HFFc6 (cell line): ENCODE measurements at regions not wholly inside any gene's neighbourhood (a gene's known extent, or its start where the extent isn't known, plus 50 kb on each side); places are given as distances from the start of the nearest gene placed in this dataset.

Experiments used
- DNase-seq: peaks from one replicate; pipeline ENCODE4 v3.0.0-alpha.2; 2018
- H3K27ac Mint-ChIP-seq: 2 replicates; pipeline ENCODE4 v1.8.0; 2020; ENCODE audit warnings: mild to moderate bottlenecking, mixed read lengths
- H3K27me3 Mint-ChIP-seq: 2 replicates; pipeline ENCODE4 v1.8.0; 2021; ENCODE audit warnings: mild to moderate bottlenecking, moderate library complexity, mixed read lengths; ENCODE audit not compliant: insufficient read depth
- H3K36me3 Mint-ChIP-seq: 2 replicates; pipeline ENCODE4 v1.8.0; 2021; ENCODE audit warnings: low read depth, mixed read lengths
- H3K4me1 Mint-ChIP-seq: 2 replicates; pipeline ENCODE4 v1.8.0; 2020; ENCODE audit warnings: low read depth, mixed read lengths
- H3K4me3 Mint-ChIP-seq: 2 replicates; pipeline ENCODE4 v1.8.0; 2020; ENCODE audit warnings: mild to moderate bottlenecking, moderate library complexity, mixed read lengths
- H3K9me3 Mint-ChIP-seq: 2 replicates; pipeline ENCODE4 v1.8.0; 2020; ENCODE audit warnings: mild to moderate bottlenecking, mixed read lengths
- CTCF ChIP-seq: fragments of 200-600 bp; sonication (generic); IDR thresholded peaks from 2 replicates; pipeline ENCODE4 v1.5.0; 2021; ENCODE audit warnings: antibody characterized with exemption, mild to moderate bottlenecking

DNA sequence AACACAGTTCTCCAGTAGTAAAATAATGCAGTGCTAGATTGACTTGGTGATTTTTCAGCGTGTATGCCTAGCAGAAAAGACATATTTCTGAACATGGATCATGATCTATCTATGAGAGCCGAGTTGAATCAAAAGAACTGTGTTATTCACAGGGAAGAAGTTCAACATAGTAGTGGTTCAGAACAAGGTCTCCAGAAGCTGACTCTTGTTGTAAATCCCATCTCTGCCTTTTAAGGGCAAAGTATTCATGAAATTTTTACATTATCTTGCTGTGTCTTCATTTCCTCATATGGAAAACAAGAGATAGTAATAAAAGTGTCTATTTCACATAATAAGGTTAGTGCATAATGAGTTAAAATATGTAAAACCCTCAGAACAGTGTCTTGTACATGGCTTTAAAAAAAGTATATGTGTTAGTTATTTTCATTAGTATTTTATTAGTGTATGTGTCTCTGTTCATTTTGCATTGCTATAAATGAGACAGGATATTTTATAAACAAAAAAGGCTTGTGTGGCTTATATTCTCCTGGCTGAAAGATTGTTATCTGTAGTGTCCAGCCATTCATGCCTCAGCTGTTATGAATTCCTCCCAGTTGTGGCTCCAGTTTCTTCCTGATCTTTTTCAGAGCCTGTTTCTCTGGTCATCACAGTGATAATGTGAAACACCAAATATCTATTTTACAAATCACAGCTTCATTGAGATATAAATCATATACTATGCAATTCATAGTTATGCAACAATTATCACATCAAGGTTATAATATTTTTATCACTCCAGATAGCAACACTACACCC is 1351.2 kb downstream of the STIM2 start:
- Mint-ChIP-seq H3K4me3 (no peak overlapping the region), H3K27ac (peak overlapping the region; percentile 61; the same call in 1 of the 2 replicates), H3K36me3 (peaks cover 5% of the 10 kb centered on the region), H3K9me3 (no peaks in the 10 kb centered on the region), H3K27me3 (no peaks in the 10 kb centered on the region), H3K4me1 (peaks cover 38% of the 10 kb centered on the region)
- no peak for TF ChIP-seq CTCF
- peak; percentile 64 for DNase-seq

DNA sequence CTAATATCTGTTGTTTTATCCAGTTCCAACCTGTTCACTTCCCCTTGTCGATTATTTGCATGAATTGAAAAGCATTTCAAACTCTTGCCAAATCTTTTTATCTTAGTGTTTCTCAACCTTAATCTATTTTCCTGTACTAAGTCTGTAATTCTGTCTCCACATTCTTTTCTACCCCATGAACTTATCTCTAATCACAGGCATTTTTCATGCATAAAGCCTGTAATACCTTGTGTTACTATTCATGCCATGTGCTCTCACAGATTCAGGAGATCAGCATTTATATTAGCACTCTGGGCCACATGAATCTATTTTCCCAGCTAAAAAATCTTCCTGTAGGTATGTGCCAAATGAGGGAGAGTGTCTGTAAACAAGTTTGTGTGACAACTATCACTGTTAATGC is 1360.9 kb downstream of the STIM2 start:
- no peak overlapping the region for H3K4me3 Mint-ChIP-seq
- no peaks in the 10 kb centered on the region for H3K36me3 Mint-ChIP-seq
- peaks cover 2% of the 10 kb centered on the region; the same call in 1 of the 2 replicates for H3K27me3 Mint-ChIP-seq
- TF ChIP-seq CTCF, result no peak
- no peaks in the 10 kb centered on the region for H3K9me3 Mint-ChIP-seq
- DNase-seq, result no peak
- H3K4me1 Mint-ChIP-seq, result peaks cover 46% of the 10 kb centered on the region
- H3K27ac Mint-ChIP-seq, result no peak overlapping the region

GRCh38 chr4:28225050-28225449 is 1364.4 kb downstream of the STIM2 start:
- peak; percentile 34 for DNase-seq

DNA sequence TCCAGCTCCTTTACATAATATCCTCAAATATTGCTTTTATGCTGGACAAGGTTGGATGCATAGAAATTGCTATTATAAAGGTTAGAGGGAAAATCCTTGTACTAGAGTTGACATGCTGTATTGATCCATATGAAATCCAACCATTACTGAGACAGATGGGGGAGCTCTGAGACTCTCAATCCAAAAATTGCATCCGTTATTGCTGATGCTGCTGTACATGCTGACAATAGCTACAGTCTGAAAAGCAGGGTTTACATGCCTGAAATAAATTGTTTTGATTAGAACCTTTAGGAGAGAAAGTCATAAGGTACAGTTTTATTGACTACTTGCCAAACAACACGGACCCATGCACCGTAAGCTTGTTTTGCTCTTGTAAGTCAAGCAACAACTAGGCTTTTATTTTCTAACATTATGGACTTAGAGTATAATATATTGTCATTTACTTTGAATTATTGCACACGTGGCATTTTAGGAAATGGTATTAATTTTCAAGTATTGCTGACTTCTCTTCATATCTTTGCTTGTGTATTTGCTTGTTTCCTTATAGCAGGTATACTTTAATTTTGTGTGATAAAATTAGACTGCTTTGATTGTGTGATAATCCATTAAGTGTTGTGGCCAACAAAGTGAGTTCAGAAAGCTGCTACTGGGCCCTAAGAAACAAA is 1365.2 kb downstream of the STIM2 start:
- H3K9me3 Mint-ChIP-seq, result no peaks in the 10 kb centered on the region
- peaks cover 85% of the 10 kb centered on the region for H3K4me1 Mint-ChIP-seq
- DNase-seq, result no peak
- no peaks in the 10 kb centered on the region for H3K27me3 Mint-ChIP-seq
- no peak for TF ChIP-seq CTCF
- no peak overlapping the region for H3K27ac Mint-ChIP-seq
- H3K36me3 Mint-ChIP-seq, result no peaks in the 10 kb centered on the region
- no peak overlapping the region for H3K4me3 Mint-ChIP-seq

More at GRCh38 chr4:28225050-28225449, 1364.4 kb downstream of the STIM2 start:
- H3K9me3 Mint-ChIP-seq, result no peaks in the 10 kb centered on the region
- H3K27me3 Mint-ChIP-seq, result peaks cover 2% of the 10 kb centered on the region; the same call in 1 of the 2 replicates
- no peaks in the 10 kb centered on the region for H3K36me3 Mint-ChIP-seq
- H3K4me1 Mint-ChIP-seq, result peaks cover 81% of the 10 kb centered on the region
- H3K27ac Mint-ChIP-seq, result no peak overlapping the region
- no peak overlapping the region for H3K4me3 Mint-ChIP-seq
- TF ChIP-seq CTCF, result peak; percentile 73

DNA sequence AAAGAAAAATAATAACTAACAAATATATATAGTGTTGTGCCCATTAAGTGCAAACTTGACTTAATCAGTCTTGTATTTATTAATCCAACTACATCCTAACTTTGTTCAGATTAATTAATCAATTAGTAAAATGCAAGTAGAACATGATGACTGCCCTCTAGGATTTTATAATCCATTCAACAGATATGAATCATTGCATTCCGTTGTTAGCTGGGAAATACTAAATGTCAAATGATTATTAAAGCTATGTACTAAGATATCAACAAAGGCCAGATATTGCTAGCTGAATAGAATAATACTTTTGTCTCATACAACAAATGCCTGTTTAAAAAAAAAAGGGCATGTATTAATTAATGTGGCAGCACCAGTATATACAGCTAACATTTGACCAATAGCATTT is 1366.3 kb downstream of the STIM2 start:
- no peak overlapping the region for H3K4me3 Mint-ChIP-seq
- peaks cover 77% of the 10 kb centered on the region for H3K4me1 Mint-ChIP-seq
- DNase-seq, result no peak
- H3K9me3 Mint-ChIP-seq, result no peaks in the 10 kb centered on the region
- no peak for TF ChIP-seq CTCF
- no peaks in the 10 kb centered on the region for H3K27me3 Mint-ChIP-seq
- no peak overlapping the region for H3K27ac Mint-ChIP-seq
- H3K36me3 Mint-ChIP-seq, result no peaks in the 10 kb centered on the region
